Activated effector memory CD4-positive, alpha-beta T cell treated with Interleukin-2 at 50 U/mL for 16 hours (primary cell): ENCODE measurements at regions not wholly inside any gene's neighbourhood (a gene's known extent, or its start where the extent isn't known, plus 50 kb on each side); places are given as distances from the start of the nearest gene placed in this dataset.

Source experiments
- DNase-seq: peaks from one replicate; pipeline ENCODE4 v3.0.0-alpha.2; 2020

DNA sequence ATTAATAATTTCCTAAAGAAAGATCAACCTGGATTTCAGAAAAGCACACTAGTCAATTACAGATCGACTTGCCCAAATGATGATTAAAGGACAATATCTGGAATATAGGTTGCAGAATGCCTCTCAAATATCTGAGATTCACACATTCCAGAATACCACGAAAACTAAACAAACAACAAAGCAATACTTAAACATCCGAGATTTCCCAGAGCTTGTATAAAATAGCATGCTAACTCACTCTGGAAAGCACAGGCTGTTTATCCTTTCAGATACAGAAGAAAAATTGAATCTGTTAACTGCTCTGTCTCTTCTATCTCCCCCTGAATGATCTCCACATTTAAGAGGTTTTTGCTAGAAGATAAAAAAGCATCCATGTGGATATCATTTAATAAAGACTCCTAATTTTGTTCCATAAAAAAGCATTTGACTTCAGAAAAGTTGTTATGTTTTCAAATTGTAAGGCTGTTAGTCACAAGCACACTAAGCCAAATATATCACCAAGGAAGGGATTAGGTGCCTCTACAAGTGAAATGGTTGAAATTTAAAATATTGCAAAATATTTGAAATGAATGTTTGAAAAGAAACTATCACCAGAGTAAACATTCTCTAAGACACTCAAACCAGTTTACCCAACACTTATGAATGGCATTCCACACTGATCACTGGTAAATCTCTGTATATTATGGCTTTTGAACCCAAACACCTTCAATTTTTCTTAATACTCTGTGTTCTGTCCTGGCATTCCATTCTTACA lies 865.1 kb upstream of the ADAMTS5 start:
- DNase-seq: no peak

DNA sequence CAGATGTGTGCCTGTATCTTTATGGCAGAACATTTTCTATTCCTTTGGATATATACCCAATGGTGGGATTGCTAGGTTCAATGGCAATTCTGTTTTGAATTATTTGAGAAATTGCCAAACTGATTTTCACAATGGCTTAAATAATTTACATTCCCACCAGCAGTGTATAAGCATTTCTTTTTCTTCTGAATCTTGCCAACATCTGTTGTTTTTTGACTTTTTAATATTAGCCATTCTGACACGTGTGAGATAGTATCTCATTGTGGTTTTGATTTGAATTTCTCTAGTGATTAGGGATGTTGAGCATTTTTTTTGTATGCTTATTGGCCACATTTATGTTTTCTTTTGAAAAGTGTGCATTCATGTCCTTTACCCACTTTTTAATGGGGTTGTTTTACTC lies 864.3 kb upstream of the ADAMTS5 start:
- no peak for DNase-seq

DNA sequence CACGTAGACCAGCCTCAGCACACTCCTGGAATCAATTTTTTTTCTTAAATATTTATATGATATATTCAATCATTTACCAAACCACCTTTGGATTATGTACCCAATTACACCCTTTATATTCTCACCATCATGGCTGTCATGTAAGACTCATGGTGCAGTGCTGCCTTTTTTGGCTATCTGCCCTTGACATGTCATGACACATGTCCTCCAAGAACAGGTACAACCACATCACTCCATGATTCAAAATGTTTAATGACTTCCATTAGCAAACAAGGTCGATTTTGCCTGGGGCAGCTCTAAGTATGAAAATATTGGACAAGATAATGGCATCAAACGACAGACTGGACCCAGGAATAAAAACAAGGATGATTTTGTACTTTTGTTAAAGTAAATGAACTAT lies 861.1 kb upstream of the ADAMTS5 start:
- DNase-seq: no peak

DNA sequence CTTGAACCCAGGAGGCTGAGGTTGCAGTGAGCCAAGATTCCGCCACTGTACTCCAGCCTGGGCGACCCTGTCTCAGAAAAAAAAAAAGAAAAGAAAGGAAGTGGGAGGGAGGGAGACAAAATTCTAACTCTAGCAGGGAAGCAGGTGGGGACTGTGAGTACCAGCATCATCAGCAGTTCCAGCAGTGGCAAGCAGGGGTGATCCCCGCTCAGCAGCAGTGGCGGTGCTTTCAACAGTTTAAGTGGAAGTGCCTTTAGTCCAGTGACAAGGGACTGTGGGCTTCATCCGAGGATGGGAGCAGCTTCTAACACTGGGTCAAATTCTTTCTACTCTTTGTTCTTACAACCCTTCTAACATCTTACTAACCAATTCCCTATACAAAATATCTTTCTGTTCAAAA lies 858.1 kb upstream of the ADAMTS5 start:
- DNase-seq: no peak

DNA sequence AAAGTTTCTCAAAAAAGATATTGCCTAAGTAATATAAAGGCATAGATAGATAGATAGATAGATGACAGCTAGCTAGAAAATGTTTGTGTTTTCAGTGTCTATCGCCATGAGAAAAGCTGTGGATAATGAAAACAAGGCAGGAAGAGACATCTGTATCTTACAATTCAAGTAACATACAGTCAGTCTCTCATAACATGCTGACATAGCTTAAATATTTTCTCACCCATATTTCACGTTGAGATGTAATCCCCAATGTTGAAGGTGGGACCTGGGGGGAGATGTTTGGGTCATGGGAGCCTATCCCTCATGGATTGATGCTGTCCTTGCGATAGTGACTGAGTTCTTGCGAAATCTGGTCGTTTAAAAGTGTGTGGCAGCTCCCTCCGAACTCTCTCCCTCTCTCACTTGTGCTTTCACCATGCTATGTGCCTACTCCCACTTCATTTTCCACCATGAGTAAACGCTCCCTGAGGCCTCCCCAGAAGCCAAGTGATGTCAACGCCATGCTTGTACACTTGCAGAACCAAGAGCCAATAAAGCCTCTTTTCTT lies 856.8 kb upstream of the ADAMTS5 start:
- DNase-seq: no peak

DNA sequence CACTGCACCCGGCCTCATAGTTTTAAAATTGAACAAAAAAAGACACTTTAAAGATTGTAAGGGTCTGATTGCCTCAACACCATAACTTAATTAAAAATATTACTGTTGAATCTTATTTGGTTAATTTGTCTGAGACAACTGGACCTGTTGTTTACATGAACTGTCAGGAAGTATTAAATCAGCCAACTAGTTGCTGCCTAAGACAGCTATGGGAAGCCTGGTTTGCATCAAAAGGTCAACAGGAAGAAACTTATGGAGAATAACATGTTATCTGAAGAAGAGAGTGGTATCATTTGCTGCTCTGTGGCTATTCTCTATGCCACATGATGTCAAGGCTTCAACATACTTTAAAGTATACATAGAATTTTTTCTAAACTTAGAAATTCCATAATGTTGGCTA lies 853.5 kb upstream of the ADAMTS5 start:
- no peak for DNase-seq

DNA sequence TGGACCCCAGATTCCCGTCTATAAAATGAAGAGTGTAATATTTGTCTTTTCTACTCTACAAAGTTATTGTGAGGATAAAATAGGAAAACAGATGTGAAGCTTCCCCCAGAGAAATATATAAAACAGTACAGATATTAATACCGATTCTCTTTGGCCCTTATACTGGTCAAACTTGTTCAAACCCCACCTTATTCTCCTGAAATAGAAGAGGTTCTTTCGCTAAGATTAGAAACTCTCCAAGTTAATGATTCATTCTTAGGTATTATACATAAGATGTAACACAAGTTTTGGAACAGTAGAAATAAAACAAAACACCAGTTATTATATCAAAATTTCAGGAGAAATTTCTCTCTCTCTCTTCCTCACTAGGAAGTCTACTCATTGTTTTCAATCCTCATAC lies 852.4 kb upstream of the ADAMTS5 start:
- no peak for DNase-seq

DNA sequence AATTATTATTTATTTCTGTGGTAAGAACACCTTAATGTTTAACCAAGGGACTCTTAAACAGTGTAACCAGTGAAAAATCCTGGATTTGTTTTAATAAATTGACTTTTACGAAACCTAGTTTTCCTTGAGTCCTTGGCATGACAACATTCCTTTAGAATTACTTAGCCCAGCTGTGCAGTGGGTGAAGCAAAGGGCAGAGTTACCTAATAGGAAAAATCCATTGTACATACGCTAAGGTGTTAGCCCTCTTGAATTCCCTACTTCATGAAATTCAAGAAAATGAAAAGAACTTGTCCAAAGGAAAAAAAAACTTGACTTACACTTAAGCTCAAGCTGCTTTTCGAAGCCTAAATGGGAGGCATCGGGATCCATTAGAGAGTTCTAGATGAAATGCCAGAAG lies 852.0 kb upstream of the ADAMTS5 start:
- no peak for DNase-seq

DNA sequence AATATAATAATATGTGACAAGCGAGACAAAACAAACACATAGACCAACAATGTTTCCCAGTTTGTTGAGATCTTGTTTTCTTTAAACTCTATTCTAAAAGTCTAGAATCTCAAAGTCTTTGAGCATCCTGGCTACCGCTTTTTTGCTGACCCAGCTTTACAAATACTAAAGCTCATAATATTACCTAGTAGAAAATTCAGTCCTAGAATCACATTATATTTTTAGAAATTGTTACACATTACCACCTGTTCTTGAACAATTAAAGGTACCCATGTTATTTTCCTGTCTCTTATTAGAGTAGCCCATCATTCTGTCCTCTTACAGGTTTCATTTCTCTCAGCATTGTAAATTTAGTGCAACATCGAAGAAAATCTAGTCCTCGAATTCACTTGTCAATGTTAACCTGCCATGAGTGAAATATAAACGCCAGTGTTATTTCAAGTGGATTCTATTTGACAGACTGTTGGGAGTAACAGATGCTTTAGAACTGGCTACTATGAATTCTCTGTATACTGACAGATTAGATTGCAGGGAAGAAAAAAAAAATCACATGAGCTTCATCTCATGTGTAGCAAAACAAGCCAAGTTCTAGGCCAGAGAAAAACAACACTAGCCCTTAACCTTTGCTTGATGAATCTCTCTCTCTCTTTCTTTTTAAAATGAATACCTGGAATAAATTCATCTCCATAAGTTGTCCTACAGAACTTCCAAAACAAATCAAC lies 851.2 kb upstream of the ADAMTS5 start:
- no peak for DNase-seq

DNA sequence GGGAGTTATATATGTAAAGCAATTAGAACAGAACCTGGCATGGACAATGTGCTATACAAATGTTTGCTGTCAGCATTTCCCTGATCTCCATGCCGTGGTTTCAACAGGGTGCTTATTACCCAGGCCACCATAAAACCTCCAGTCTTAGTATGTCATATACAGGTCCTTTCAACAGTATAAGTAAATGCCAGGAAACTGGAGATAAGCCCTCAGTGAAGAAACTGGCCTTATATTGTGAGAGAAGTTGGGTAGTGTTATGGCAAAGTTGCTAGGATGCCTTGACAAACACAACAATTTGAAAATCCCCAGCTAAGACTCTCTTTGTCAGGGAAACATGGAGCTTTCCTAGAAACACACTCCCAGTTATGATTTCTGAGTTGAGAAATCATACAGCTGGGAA lies 850.2 kb upstream of the ADAMTS5 start:
- no peak for DNase-seq

DNA sequence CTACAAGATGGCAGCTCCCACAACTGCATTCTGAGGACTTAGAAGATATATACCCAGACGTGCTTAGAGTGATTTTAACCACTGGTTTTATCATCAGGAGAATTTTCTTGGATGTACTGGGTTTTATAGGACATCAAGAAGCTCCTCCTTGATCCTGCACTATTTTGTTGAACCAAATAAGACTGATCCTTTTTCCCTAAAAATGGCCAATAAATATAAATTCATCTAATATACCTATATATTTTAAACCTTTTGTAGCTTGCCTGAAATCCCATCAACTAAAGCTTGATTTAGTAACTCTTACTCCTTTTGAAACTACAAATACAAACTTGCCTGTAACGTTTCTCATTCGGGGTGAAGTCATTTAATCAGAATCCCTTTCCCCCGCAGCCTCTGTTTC lies 849.4 kb upstream of the ADAMTS5 start:
- no peak for DNase-seq

DNA sequence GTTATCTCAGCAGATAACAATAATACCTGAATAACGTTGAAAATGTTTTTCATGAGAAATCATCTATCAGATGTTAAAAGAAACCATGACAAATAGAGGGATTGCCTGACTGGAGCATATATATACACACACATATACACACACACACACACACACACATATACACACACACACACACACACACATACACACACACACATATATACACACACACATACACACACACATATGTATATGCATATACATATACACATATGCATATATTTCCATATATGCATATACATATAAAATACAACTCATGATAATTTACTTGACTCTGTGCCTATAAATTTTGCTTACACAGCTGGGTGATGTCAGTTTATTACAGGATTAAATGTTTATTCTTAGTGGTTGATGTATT lies 847.3 kb upstream of the ADAMTS5 start:
- DNase-seq: no peak

DNA sequence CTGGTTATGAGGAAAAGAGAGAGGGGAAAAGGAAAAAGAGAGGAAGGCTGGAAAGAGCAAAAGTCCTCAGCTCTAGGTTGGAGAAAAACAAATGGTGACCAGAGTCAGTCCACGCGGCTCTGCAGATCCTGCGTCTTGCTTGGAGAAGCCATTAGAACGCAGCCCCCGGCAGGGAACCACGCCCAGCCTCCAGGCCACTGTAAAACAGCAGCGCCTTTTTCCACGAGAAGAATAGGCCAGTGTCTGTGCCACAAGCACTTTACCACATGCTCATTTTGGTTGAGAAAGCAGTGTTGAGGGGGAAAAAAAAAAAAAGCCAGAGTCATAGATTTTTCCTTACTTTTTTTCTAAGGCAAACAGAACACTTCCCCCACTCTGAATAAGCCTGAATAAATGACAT lies 846.9 kb upstream of the ADAMTS5 start:
- no peak for DNase-seq

DNA sequence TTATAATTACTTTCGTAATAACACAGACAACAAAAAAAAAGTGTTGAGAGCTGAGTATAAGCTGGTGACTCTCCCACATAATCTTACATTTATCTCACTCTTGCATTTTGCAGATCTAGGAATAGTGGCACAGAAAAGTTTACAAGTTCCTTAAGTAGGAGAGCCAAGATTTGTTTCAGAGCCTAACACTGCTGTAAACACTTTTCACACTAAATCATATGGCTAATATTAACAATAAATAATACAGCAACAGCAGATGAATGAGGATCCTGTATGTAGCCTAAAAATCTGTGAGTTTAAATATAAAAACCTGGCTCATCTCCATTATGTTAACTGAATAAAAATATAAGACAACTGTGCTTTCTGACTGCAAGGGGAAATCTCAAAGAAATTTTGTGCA lies 846.5 kb upstream of the ADAMTS5 start:
- DNase-seq: no peak

DNA sequence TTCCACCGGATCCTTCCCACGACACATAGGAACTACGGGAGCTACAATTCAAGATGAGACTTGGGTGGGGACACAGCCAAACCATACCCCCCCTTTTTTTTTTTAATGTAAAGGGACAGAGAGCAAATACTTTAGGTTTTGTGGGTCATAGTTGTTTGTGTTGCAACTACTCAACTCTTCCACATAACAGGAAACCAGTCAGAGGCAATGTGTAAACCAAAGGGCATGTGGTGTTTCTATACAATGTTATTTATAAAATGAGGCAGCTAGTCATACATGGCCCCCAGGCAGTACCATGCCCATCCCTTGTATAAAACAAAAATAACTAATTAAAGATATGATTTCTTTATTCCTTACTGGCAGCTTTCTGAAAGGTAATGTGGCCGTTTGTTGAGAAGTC lies 845.4 kb upstream of the ADAMTS5 start:
- no peak for DNase-seq

DNA sequence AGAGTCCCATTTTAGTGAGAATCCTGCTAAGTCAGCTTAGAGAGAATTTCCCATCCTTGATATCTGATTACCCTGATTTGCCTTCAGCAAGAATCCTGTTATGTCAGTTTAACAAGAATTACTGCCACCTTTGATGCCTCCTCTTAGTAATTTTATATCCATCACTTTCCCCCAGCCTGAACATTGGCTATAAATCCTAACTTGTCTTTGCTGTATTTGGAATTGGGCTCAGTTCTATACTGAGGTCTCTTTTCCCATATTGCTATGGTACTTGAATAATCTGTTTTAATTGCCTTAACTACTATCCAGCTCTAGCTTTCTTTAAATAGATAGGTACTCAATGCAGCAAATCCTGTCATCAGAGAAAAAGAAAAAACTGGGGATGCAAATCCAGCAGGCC lies 842.0 kb upstream of the ADAMTS5 start:
- no peak for DNase-seq

DNA sequence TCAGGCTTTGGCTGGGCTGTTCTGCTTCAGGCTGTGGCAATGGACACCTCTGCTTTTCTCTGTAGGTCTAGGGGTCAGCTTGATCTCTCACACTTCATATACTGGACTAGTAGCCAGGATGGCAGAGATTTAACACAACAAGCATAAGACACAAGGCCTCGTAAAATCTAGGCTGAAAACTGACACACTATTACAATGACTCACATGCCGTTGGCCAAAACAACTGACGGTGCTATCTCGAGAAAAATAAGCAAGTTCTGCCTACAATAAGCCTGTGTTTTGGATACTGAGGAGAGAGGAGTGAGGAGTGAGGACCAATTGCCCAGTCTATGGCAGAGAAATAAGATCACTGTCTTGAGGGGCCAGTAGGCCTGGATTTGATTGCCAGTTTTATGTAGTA lies 840.7 kb upstream of the ADAMTS5 start:
- no peak for DNase-seq

DNA sequence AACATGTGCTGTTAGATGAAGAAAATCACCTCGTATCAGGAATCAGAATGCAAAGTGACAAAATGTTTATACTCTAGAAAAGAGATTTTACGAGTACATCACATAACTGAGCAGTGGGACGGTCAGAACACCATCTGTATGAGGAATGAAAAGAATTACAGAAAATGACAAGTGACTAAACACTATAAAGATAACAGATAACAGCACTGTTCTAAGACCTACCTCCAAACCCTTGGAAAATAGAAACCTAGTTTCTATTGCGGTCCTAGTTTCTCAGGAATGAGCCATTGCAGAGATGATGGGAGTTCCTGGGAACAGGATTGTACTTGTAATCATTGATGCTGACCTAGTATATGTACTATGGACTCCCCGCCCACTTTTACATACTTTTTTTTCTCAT lies 839.4 kb upstream of the ADAMTS5 start:
- no peak for DNase-seq

DNA sequence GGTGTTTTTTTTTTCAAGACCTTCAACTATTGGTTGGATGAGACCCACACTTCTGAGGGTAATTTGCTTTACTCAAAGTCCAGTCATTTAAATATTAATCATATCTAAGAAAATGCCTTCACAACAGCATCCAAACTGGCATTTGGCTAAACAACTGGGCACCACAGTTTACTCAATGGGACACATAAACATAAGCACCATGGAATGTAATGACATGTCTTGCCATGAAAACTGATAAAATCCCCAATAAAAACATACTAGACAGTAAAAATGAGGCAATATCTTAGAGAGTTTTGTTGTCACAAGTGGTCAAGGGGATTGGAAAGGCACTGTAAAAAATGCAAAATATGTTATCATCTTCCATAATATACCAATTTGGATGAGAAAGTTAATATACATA lies 838.8 kb upstream of the ADAMTS5 start:
- no peak for DNase-seq

DNA sequence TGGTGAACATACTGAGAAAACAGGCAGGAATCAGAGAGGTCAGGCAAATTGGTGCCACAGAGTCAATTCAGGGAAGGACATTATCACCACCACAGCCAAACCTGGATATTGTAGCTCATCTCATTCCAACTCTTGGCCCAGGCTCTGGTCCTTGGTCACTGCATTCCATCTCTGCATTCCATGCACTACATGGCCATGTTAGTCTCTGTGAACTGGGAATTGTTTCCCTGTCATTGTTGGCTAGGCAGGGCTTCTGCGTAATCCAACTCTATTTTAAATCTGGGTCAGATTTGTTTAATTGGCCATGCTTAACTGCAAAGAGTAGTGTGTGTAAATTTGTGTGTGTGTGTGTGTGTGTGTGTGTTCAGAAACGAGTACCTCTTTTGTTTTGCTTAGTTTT lies 837.6 kb upstream of the ADAMTS5 start:
- no peak for DNase-seq

DNA sequence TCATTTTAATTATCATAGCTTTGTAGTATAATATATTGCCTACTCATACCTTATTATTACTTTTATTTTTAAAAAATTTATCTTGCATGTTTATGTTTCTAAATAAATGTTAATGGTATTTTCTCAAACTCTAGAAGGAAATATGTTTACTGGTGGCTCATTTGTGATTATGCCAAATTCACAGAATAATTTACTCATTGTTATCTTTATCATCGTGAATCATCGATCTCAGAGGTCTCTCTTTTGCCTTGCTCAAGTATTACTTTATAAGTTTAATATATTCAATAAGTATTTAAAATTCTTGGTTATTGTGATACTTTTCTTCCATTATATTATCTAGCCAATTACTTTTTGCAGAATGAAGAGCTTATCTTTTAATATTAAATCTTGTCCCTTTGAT lies 836.7 kb upstream of the ADAMTS5 start:
- DNase-seq: no peak

DNA sequence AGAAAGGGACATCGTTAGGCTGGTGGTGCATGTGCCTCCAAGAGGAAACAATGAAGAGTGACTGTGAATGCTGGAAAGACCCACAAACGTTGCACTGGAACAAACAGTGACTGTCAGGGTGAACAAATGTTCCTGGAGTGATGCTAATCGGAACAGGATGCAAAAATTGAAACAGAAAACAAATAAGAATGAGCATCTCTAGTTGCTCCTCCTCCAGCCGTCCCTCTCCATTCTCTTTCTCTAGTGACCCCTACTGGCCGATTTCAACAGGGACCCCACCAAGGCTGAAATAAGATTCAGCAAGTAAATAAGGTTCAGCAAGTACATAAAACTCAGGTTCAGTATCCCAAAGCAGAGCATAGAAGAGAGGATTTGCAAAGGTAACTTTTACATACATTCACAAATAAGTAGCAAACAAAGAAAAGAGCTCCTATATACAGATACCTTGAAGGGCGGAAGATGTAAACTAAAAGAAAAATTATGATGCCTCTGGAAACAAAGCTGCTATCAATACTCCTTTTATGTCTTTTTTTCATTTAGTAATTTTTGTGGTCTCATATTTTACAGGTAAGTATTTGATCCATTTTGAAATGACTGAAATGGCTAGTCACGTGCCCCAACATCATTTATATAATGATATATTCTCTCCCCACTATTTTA lies 836.1 kb upstream of the ADAMTS5 start:
- no peak for DNase-seq

DNA sequence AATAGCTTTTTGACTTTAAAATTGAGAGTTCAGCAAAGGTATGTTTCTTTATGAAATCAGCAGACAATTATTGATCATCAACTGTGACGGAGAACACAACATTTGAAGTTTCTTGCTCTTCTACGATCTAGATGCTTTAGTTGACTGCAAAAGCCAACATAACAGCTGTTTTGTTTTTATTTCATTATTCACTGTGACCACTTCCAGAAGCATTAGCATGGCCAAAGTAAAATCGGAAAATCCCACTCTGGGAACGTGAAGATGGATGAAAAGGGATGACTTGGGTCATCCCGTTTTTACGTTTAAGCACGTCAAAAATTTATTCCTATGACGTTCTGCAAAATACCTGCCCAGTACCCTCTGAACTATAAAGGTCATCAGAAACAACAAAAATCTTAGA lies 833.0 kb upstream of the ADAMTS5 start:
- no peak for DNase-seq

DNA sequence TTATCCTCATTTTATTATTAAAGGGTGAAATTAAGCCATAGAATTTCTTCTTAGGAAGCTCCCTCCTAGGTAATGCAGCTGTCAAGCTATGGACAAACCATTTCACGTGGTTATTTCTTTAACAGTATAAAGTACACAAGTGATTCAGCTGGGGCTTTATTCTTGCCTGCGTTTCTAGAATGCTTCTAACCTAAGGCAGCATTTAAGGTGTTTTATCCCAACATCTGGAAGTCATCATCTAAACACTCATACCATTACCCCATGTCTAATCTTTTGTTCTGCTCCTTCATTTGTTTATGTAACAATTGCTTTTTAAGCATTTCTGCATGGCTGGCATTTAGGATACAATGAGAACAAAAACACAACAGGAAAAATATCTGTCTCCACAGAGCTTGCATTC lies 829.2 kb upstream of the ADAMTS5 start:
- no peak for DNase-seq
